ENCODE measurements at regions not wholly inside any gene's neighbourhood (a gene's known extent, or its start where the extent isn't known, plus 50 kb on each side); places are given as distances from the start of the nearest gene placed in this dataset.

DNA sequence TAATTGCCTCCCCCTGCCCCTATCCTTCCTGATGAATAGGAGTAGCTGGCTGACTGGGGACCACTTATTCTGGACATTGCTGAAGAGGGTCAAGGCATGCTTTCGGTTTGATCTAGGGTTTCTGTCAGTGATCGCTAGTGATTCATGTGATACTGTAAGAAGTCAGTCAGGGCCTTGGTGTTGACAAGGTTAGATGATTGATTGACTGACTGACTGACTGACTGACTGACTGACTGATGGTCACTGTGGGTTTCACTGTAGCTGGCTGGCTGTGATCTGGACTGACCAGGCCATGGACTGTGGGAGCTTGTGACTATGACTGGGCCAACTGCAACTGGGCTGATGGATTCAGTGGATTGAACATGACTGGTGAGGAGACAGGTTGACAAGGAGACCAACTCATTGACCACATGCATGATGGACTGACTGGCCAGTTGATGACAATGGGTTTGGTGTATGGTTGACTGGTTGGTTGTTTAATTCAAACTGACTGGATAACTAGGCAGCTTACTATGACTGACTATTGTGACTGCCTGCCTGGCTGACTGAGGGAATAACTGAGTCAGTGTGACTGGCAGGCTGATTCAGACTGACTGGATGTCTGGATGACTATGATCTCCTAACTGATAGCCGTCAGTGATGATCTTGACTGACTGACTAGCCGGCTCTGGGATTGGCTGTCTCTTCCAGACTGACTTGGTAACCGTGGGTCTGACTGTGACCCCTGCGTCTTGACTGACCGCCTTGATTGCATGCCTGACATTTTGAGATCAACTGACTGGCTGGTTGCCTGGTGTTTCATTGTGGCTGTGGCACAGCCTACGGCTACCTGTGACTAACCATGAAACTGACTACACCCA, 509.9 kb downstream of the SHQ1 start:
- DNase-seq = peak; percentile 56

DNA sequence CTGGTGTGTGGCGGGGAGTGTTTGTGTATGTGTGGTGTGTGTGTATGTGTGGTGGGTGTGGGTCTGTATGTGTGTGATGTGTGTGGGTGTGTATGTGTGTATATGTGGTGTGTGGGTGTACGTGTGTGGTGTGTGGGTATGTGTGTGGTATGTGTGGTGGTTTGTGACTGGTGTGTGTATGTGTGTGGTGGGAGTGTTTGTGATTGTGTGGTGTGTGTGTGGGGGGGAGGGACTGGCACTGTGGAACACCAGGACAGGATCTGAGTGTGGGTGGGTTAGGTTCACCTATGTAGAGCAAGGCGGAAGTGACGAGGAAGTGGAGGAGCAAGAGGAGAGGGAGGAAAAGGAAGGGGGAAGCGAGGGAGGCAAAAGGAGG, 510.8 kb downstream of the SHQ1 start:
- DNase-seq = no peak

DNA sequence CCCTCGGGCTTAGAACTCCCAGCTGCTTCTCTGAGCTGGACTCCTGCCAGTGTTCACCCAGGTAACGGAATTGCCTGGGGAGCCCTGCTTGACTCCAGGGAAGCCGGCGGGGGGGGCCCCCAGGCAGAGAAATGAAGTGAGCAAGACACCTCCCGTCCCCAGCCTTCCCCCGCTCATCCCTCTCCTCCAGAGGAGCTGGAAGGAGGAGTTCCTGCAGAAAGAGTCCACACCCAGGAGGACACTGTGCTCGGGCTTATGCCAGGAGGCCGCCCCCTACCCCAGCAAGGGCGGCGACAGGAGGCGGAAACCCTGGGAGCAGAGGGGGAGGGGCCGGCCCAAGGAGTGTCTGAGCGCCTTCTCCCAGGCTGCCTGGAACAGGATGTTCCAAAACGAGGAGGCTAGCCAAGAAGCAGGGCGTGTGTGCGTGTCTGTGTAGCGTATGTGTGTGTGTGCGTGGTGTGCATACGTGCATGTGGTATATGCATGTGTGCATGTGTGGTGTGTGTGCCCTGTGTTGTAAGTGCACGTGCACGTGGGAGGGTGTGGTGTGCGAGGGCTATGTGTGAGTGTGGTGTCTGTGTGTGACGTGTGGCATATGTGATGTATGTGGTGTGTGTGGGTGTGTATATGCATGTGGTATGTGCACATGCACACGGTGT, 511.3 kb downstream of the SHQ1 start:
- no peak for DNase-seq

DNA sequence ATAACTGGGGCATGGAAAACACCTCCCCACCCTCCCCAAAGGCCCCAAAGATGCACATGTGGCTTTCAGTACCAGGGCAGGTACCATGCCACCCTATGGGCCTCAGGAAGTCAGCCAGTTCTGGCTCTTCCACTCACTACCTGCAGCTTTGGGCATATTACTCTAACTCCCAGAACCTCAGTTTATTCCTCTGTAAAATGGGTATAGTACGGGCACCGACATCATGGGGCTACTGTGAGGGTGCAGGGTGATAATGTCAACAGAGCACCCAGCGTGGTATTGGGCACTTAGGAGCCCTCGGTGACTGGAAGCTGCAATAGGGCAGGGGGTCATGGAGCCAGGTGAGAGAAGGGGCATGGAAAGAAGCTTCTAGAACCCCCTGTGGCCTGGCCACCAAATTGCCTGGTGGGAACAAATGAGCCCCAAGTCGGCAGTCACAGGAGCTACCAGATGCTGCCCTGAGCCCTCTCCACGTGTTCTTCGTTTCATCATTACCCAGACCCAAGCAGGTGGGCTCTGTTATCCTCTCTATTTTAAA, 512.1 kb downstream of the SHQ1 start:
- no peak for DNase-seq

GRCh38 chr3:72335458-72336095, 512.7 kb downstream of the SHQ1 start:
- no peak for DNase-seq

- no peak for DNase-seq
Measured at GRCh38 chr3:72334681-72335457, 513.4 kb downstream of the SHQ1 start.

GRCh38 chr3:72332689-72333088, 515.6 kb downstream of the SHQ1 start:
- DNase-seq = no peak

- DNase-seq = no peak
Measured at GRCh38 chr3:72332036-72332435, 516.2 kb downstream of the SHQ1 start.

DNA sequence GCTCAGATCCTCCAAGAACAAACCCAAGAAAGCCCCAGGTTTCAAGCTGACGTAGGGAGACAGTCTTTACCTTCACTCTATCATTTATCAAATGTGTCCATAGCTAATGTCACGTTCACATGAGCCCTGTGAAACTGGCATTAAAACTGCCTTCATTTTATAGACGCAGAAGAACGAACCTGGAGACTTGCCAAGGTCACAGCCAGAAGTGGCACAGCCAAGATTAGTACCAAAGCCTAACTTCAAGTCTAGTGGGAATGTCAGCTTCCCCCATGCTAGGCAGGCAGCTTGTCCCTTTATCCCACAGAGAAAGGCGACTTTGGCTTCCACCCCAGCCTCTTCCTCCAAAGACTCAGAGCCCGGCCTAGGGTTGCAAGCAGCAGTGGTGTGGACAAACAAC, 517.2 kb downstream of the SHQ1 start:
- DNase-seq = no peak

GRCh38 chr3:72329354-72329753, 518.9 kb downstream of the SHQ1 start:
- no peak for DNase-seq

- DNase-seq = no peak
Measured at GRCh38 chr3:72328755-72329277, 519.4 kb downstream of the SHQ1 start.

- no peak for DNase-seq
Measured at GRCh38 chr3:72327008-72327407, 521.2 kb downstream of the SHQ1 start.

- no peak for DNase-seq
Measured at GRCh38 chr3:72324253-72324811, 523.9 kb downstream of the SHQ1 start.

- no peak for DNase-seq
Measured at GRCh38 chr3:72323773-72324172, 524.5 kb downstream of the SHQ1 start.

DNA sequence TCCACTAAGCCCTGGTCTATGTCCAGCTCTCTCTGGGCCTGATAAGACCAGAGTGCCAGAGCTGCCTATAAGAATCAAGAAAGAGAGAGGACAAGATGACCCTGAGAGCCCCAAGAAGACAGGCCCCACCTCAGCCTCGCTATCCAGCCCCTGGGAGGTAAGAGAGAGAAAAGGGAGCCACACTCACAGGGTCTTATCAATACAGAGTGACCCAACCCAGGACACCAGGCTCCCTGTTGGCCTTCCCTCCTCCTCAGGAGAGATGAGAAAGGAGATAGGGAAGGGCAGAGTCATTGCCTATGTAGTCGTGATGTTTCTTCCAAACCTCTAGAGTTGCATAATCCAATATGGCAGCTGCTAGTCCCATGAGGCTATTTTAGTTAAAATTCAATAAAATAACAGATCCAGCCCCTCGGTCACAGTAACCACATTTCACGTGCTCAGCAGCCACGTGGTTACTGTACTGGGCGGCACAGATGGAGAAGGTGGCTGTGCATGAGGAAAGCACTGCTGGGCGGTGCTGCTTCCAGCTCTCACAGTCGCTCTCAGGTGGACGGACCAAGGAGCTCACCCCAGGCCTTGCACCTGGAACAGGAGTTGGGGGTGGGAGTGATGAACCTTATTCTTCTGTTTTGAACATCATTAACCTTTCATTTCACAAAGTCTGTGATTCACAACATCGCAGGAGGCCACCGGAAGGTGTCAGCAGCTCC, 525.8 kb downstream of the SHQ1 start:
- DNase-seq = no peak

DNA sequence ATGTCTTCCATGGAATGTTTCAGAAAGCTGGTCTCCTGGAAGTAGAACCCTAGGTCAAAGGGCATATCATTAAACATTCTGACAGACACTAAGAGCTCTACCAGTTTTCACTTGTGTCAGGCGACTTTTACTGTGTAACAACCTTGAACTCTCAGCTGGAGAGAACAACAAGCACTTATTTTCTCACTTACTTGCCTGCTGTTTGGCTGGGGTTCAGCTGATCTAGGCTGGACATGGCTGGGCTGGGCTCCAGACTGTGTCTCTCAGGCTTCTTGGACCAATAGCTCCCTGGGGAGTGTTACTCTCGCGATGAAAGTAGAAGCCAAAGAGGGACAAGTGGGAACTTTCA, 527.3 kb downstream of the SHQ1 start:
- no peak for DNase-seq

- DNase-seq = no peak
Measured at GRCh38 chr3:72320095-72320954, 527.9 kb downstream of the SHQ1 start.

- no peak for DNase-seq
Measured at GRCh38 chr3:72319194-72320094, 528.8 kb downstream of the SHQ1 start.

- no peak for DNase-seq
Measured at GRCh38 chr3:72318504-72319193, 529.6 kb downstream of the SHQ1 start.
